OCI-LY3 (cell line): ENCODE measurements at regions not wholly inside any gene's neighbourhood (a gene's known extent, or its start where the extent isn't known, plus 50 kb on each side); places are given as distances from the start of the nearest gene placed in this dataset.

Experiments
- CTCF ChIP-seq: fragments of 200-600, 300-600 bp; sonication (generic); IDR thresholded peaks from 2 replicates; pipeline ENCODE4 v1.5.1; 2014; ENCODE audit warnings: antibody characterized with exemption, low read length, low read depth
- EZH2phosphoT487 ChIP-seq: fragments of 200-600 bp; shearing (Covaris generic); IDR thresholded peaks from 2 replicates; pipeline ENCODE4 v1.6.1; 2018; ENCODE audit warnings: antibody characterized with exemption, mixed run types, low read depth

GRCh38 chr14:98949051-98949450, 322.9 kb downstream of the BCL11B start:
- TF ChIP-seq CTCF (no peak), EZH2phosphoT487 (no peak)
